GM18517 (cell line): ENCODE measurements at regions not wholly inside any gene's neighbourhood (a gene's known extent, or its start where the extent isn't known, plus 50 kb on each side); places are given as distances from the start of the nearest gene placed in this dataset.
"Not testable (repeated sequence)": the region's sequence is repeated elsewhere in the genome, so short reads cannot be mapped to it uniquely, and the experiment has no call there.

Experiments used
- ATAC-seq: cut with Tn5 transposase; IDR thresholded peaks from one replicate; pipeline ENCODE4 v1.9.1; 2021; ENCODE audit warnings: mild to moderate bottlenecking, moderate library complexity; ENCODE audit not compliant: unreplicated experiment

- ATAC-seq, result no peak
Observed at GRCh38 chr10:8375137-8375536, 320.6 kb downstream of the GATA3 start.

GRCh38 chr10:8378198-8378983, 323.9 kb downstream of the GATA3 start:
- no peak for ATAC-seq

GRCh38 chr10:8379906-8380832, 325.7 kb downstream of the GATA3 start:
- ATAC-seq, result no peak

GRCh38 chr10:8380833-8381496, 326.5 kb downstream of the GATA3 start:
- ATAC-seq, result no peak

GRCh38 chr10:8386781-8387180, 332.3 kb downstream of the GATA3 start:
- no peak for ATAC-seq

- ATAC-seq, result no peak
Observed at GRCh38 chr10:8389630-8390029, 335.1 kb downstream of the GATA3 start.

- ATAC-seq, result no peak
Observed at GRCh38 chr10:8392216-8392615, 337.7 kb downstream of the GATA3 start.

GRCh38 chr10:8393531-8393930, 339.0 kb downstream of the GATA3 start:
- no peak for ATAC-seq

- ATAC-seq, result no peak
Observed at GRCh38 chr10:8396675-8397074, 342.2 kb downstream of the GATA3 start.

- ATAC-seq, result no peak
Observed at GRCh38 chr10:8398771-8399170, 344.3 kb downstream of the GATA3 start.

GRCh38 chr10:8400151-8400550, 345.7 kb downstream of the GATA3 start:
- no peak for ATAC-seq

GRCh38 chr10:8400892-8401291, 346.4 kb downstream of the GATA3 start:
- ATAC-seq, result no peak

GRCh38 chr10:8401531-8401930, 347.0 kb downstream of the GATA3 start:
- ATAC-seq, result no peak

GRCh38 chr10:8402576-8402975, 348.1 kb downstream of the GATA3 start:
- no peak for ATAC-seq

- ATAC-seq, result no peak
Observed at GRCh38 chr10:8403711-8404371, 349.4 kb downstream of the GATA3 start.

- ATAC-seq, result peak; percentile 73
Observed at GRCh38 chr10:8404721-8405120, 350.2 kb downstream of the GATA3 start.

- no peak for ATAC-seq
Observed at GRCh38 chr10:8405596-8405995, 351.1 kb downstream of the GATA3 start.

- ATAC-seq, result no peak
Observed at GRCh38 chr10:8407501-8408021, 353.1 kb downstream of the GATA3 start.

GRCh38 chr10:8410506-8410905, 356.0 kb downstream of the GATA3 start:
- ATAC-seq, result no peak

- ATAC-seq, result no peak
Observed at GRCh38 chr10:8412541-8412940, 358.1 kb downstream of the GATA3 start.

GRCh38 chr10:8415029-8415428, 360.5 kb downstream of the GATA3 start:
- not testable (repeated sequence) for ATAC-seq
